ENCODE measurements at regions not wholly inside any gene's neighbourhood (a gene's known extent, or its start where the extent isn't known, plus 50 kb on each side); places are given as distances from the start of the nearest gene placed in this dataset.

DNA sequence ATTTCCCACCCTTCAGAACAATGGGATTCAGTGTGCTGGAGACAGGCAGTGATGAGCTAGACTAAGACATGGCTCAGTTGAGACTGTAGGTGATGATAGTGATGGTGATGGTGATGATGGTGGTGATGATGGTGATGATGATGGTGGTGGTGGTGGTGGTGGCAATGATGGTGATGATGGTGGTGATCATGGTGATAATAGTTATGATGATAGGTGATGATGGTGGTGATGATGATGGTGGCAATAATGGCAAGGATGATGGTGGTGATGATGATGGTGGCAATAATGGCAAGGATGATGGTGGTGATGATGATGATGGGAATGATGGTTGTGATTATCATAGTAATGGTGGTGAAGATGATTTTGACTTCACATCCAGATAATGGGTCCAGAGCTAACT is 176.7 kb downstream of the NXNL2 start:
- ChIA-PET POLR2A (no interaction called here), CTCF (interaction anchor here (0.6 to 1.5 kb wide), 2 partner anchors 11 to 300 kb away, joined by 3 to 6 read pairs; no protein-coding TSS in a partner anchor)
- Histone ChIP-seq H3K4me2 (no peak overlapping the region), H3K4me3 (no peak overlapping the region), H3K9me3 (no peaks in the 10 kb centered on the region), H3K27ac (no peak overlapping the region), H3K4me1 (no peaks in the 10 kb centered on the region)
- FAIRE-seq: no peak
- ATAC-seq: no peak
- DNase-seq (ENCODE audit: low read depth in 1 of 2, low spot score in 1 of 2): no peak
- TF ChIP-seq SMC3 (IDR thresholded peaks at IDR 0.05) (no peak), FOSB (CRISPR knock-in tag; IDR thresholded peaks at IDR 0.05) (no peak), NPAS2 (CRISPR knock-in tag; IDR thresholded peaks at IDR 0.05; ENCODE audit: borderline replicate concordance) (no peak)

- 33% methylated on average over 2 of the region's 2 CpGs for WGBS (ENCODE audit: missing lambda C conversion rate)
- H3K4me3 ChIP-seq: no peak overlapping the region
- TF ChIP-seq CBX2 (IDR thresholded peaks at IDR 0.05; ENCODE audit: borderline replicate concordance, low read depth) (no peak), GATA3 (IDR thresholded peaks at IDR 0.05; ENCODE audit: borderline replicate concordance) (no peak), PHF8 (IDR thresholded peaks at IDR 0.05; ENCODE audit: borderline replicate concordance, low read depth) (no peak), MAX (IDR thresholded peaks at IDR 0.05) (no peak), TFCP2L1 (CRISPR knock-in tag; IDR thresholded peaks at IDR 0.05) (no peak), HOXB13 (CRISPR knock-in tag; IDR thresholded peaks at IDR 0.05; ENCODE audit: low read depth) (no peak), CHD4 (IDR thresholded peaks at IDR 0.05; ENCODE audit: borderline replicate concordance) (no peak), MYC (IDR thresholded peaks at IDR 0.05; ENCODE audit: borderline replicate concordance, low read length) (no peak), SREBF2 (IDR thresholded peaks at IDR 0.05) (no peak), MAFK (IDR thresholded peaks at IDR 0.05; ENCODE audit: partially characterized antibody) (no peak), EHF (CRISPR knock-in tag; IDR thresholded peaks at IDR 0.05) (no peak), CEBPB (IDR thresholded peaks at IDR 0.05) (no peak), EHMT2 (IDR thresholded peaks at IDR 0.05; ENCODE audit: low read depth) (no peak), HOXA7 (CRISPR knock-in tag; IDR thresholded peaks at IDR 0.05) (no peak), HEYL (CRISPR knock-in tag; IDR thresholded peaks at IDR 0.05) (no peak), EP300 (IDR thresholded peaks at IDR 0.05) (no peak), KDM1A (IDR thresholded peaks at IDR 0.05; ENCODE audit: low read depth) (no peak), NR3C1 (IDR thresholded peaks at IDR 0.05) (no peak), E2F6 (IDR thresholded peaks at IDR 0.05; ENCODE audit: borderline replicate concordance, low read depth) (no peak)
- TF ChIP-seq, protein P1, sequence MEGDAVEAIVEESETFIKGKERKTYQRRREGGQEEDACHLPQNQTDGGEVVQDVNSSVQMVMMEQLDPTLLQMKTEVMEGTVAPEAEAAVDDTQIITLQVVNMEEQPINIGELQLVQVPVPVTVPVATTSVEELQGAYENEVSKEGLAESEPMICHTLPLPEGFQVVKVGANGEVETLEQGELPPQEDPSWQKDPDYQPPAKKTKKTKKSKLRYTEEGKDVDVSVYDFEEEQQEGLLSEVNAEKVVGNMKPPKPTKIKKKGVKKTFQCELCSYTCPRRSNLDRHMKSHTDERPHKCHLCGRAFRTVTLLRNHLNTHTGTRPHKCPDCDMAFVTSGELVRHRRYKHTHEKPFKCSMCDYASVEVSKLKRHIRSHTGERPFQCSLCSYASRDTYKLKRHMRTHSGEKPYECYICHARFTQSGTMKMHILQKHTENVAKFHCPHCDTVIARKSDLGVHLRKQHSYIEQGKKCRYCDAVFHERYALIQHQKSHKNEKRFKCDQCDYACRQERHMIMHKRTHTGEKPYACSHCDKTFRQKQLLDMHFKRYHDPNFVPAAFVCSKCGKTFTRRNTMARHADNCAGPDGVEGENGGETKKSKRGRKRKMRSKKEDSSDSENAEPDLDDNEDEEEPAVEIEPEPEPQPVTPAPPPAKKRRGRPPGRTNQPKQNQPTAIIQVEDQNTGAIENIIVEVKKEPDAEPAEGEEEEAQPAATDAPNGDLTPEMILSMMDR (IDR thresholded peaks at IDR 0.05): no peak
- CTCF ChIA-PET: no interaction called here
- ATAC-seq (no peak), DNase-seq (ENCODE audit: low read depth in 1 of 2, low spot score in 1 of 2) (no peak), FAIRE-seq (no peak)
- POLR2A ChIA-PET: no interaction called here
- H3K27ac ChIP-seq: no peak overlapping the region
- no peak overlapping the region for H3K4me2 ChIP-seq
- H3K4me1 ChIP-seq: no peaks in the 10 kb centered on the region
- H3K9me3 ChIP-seq: no peaks in the 10 kb centered on the region
These were observed 177.5 kb downstream of the NXNL2 start for GRCh38 chr9:88712484-88712883.

GRCh38 chr9:88713010-88713409 is 178.0 kb downstream of the NXNL2 start:
- H3K4me1 ChIP-seq: no peaks in the 10 kb centered on the region
- CTCF ChIA-PET: no interaction called here
- H3K27ac ChIP-seq: no peak overlapping the region
- FAIRE-seq (no peak), ATAC-seq (no peak), DNase-seq (ENCODE audit: low read depth in 1 of 2, low spot score in 1 of 2) (no peak)
- no peak overlapping the region for H3K4me2 ChIP-seq
- TF ChIP-seq JUNB (IDR thresholded peaks at IDR 0.05) (no peak), MYC (IDR thresholded peaks at IDR 0.05; ENCODE audit: borderline replicate concordance, low read length) (no peak), POLR2AphosphoS2 (conservative IDR thresholded peaks at IDR 0.05; ENCODE audit: low read length) (no peak), NR3C1 (IDR thresholded peaks at IDR 0.05) (no peak), SMC3 (IDR thresholded peaks at IDR 0.05) (no peak), JUN (IDR thresholded peaks at IDR 0.05) (no peak), E2F6 (IDR thresholded peaks at IDR 0.05; ENCODE audit: borderline replicate concordance, low read depth) (no peak), HOXB5 (CRISPR knock-in tag; IDR thresholded peaks at IDR 0.05) (no peak), CBX2 (IDR thresholded peaks at IDR 0.05; ENCODE audit: borderline replicate concordance, low read depth) (no peak), TFCP2L1 (CRISPR knock-in tag; IDR thresholded peaks at IDR 0.05) (no peak), HOXA7 (CRISPR knock-in tag; IDR thresholded peaks at IDR 0.05) (no peak), BCL3 (IDR thresholded peaks at IDR 0.05) (no peak)
- no peaks in the 10 kb centered on the region for H3K9me3 ChIP-seq
- POLR2A ChIA-PET: no interaction called here
- no peak overlapping the region for H3K4me3 ChIP-seq
